ENCODE measurements at regions not wholly inside any gene's neighbourhood (a gene's known extent, or its start where the extent isn't known, plus 50 kb on each side); places are given as distances from the start of the nearest gene placed in this dataset.

GRCh38 chr3:18774319-18775088, 349.4 kb upstream of the SATB1 start:
- Histone ChIP-seq H3K79me2 (ENCODE audit: insufficient read depth, low read length) (no peaks in the 10 kb centered on the region), H3K4me1 (ENCODE audit: insufficient read depth, low read length) (no peaks in the 10 kb centered on the region), H3K27me3 (ENCODE audit: insufficient read depth, low read length) (no peaks in the 10 kb centered on the region), H3K14ac (ENCODE audit: insufficient read depth, low read length) (no peak overlapping the region), H4K8ac (replicated peaks; ENCODE audit: insufficient read length, low read depth, low read length) (no peak overlapping the region), H4K91ac (ENCODE audit: insufficient read length, low read depth, low read length) (no peak overlapping the region), H3K27ac (ENCODE audit: insufficient read length, low read depth, low read length) (no peak overlapping the region), H3K9ac (ENCODE audit: extremely low read depth, insufficient read length, low read length) (no peak overlapping the region), H4K20me1 (ENCODE audit: control insufficient read depth, insufficient read depth, insufficient read length) (no peaks in the 10 kb centered on the region), H3T11ph (ENCODE audit: low read length) (no peak overlapping the region), H2AFZ (ENCODE audit: low read length) (no peak overlapping the region), H3K23me2 (ENCODE audit: insufficient read length, low read depth, low read length, poor library complexity, severe bottlenecking) (no peaks in the 10 kb centered on the region), H3K4ac (ENCODE audit: low read depth, low read length) (no peak overlapping the region), H2AK5ac (ENCODE audit: insufficient read length, low read length) (no peak overlapping the region), H2BK5ac (ENCODE audit: insufficient read length, low read length) (no peak overlapping the region), H3K79me1 (ENCODE audit: insufficient read depth, low read depth, low read length, poor library complexity, severe bottlenecking) (no peaks in the 10 kb centered on the region), H3K56ac (ENCODE audit: insufficient read length, low read depth, low read length) (no peak overlapping the region), H3K4me2 (ENCODE audit: insufficient read depth, insufficient read length, low read length) (no peak overlapping the region), H3K18ac (ENCODE audit: insufficient read length, low read depth, low read length) (no peak overlapping the region), H2BK15ac (ENCODE audit: low read depth, low read length) (no peak overlapping the region), H2BK20ac (ENCODE audit: low read depth, low read length, poor library complexity, severe bottlenecking) (no peak overlapping the region), H3K9me3 (ENCODE audit: control insufficient read depth, low read depth, low read length) (no peaks in the 10 kb centered on the region), H2BK120ac (ENCODE audit: low read depth, low read length, poor library complexity, severe bottlenecking) (no peak overlapping the region), H2BK12ac (ENCODE audit: insufficient read length, low read depth, low read length) (no peak overlapping the region), H3K23ac (ENCODE audit: insufficient read length, low read depth, low read length) (no peak overlapping the region), H4K5ac (ENCODE audit: insufficient read length, low read depth, low read length) (no peak overlapping the region)
- no peak for TF ChIP-seq CTCF (conservative IDR thresholded peaks at IDR 0.05)
- Mint-ChIP-seq H3K27ac (peak overlapping the region in 1 of 3 experiments; percentile 40; a peak in 1 of 7 replicates), H3K4me3 (no peak overlapping the region), H3K9me3 (no peaks in the 10 kb centered on the region), H3K27me3 (ENCODE audit: low read depth) (no peaks in the 10 kb centered on the region), H3K4me1 (peaks cover 6 to 8% of the 10 kb centered on the region in 2 experiments), H3K36me3 (ENCODE audit: insufficient read depth in 1 of 3, low read depth in 3 of 3) (no peaks in the 10 kb centered on the region)
- no peak for DNase-seq
- no CpG with 5 or more reads among the region's 2 CpGs for WGBS (ENCODE audit: extremely low coverage, insufficient read length, low lambda C conversion rate)
